ENCODE measurements at regions not wholly inside any gene's neighbourhood (a gene's known extent, or its start where the extent isn't known, plus 50 kb on each side); places are given as distances from the start of the nearest gene placed in this dataset.

DNA sequence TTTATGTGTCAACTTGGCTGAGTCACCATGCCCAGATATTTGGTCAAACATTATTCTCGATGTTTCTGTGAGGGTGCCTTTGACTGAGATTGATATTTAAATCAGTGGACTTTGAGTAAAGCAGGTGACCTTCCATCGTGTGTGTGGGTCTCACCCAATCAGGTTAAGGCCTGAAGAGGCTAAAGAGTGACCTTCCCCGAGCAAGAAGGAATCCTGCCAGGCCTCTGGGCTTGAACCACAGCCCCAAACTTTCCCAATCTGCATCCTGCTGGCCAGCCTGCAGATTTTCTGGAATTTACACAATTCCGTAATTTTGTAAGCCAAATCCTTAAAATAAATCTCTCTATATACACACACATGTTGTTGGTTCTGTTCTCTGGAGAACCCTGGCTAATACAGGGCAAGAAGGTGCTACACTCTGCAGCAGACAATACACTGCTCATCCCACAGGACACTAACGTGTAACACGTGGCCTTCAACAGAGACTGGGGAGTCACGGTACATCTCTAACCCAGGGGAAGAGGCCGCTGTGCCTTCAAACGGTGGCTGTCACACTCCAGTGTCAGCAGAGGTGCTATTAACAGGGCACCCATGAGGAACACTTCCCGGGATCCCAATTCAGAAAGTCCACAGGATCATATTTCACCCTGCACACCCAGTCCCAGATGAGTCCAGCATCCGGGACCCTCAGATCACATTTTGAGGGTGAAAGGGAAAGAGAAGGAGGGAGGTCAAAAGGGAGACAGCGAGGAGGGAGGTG is 113.1 kb upstream of the ID2 start:
- TF ChIP-seq REST (IDR thresholded peaks at IDR 0.05; ENCODE audit: insufficient read depth in 1 of 2, low read depth in 2 of 2, low read length in 2 of 2) (no peak), FOXP2 (optimal IDR thresholded peaks at IDR 0.05; ENCODE audit: borderline replicate concordance, extremely low read depth, extremely low read length, insufficient read depth) (no peak), TAF1 (IDR thresholded peaks at IDR 0.05; ENCODE audit: borderline replicate concordance, insufficient read depth, low read length) (no peak), SIN3A (IDR thresholded peaks at IDR 0.05; ENCODE audit: borderline replicate concordance, insufficient read depth, low read length) (no peak), POLR2AphosphoS5 (IDR thresholded peaks at IDR 0.05; ENCODE audit: low read depth, low read length) (no peak)

DNA sequence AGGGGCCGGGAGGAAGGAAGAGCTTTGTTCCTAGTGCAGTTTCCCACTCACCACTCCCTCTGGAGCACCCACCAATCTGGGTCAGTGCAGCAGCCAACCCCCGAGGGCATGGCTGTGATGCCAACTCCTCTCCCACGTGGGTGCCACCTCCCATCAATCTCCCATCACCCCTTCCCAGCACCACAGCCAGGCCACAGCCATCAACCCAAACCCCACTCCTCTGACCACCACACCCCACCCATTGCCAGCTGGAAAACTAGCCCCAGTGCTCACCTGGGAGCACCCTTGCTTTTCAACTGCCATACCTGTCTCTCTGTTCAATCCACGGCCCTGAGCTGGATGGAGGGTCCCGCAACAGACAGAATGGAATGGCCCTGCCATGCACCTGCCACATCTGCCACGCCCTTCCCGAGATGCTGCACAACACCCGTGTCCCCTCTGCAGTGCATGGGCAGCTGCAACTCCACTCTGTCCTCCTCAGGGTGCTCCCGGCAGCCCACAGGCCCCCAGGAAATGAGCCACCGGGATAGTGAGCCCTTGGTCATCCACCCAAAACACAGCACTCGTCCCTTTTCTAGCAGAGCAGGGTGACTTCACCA is 112.4 kb upstream of the ID2 start:
- TF ChIP-seq POLR2AphosphoS5 (IDR thresholded peaks at IDR 0.05; ENCODE audit: low read depth, low read length), result no peak
- no peak for TF ChIP-seq TAF1 (IDR thresholded peaks at IDR 0.05; ENCODE audit: borderline replicate concordance, insufficient read depth, low read length)
- TF ChIP-seq REST (IDR thresholded peaks at IDR 0.05; ENCODE audit: insufficient read depth in 1 of 2, low read depth in 2 of 2, low read length in 2 of 2), result no peak
- TF ChIP-seq FOXP2 (optimal IDR thresholded peaks at IDR 0.05; ENCODE audit: borderline replicate concordance, extremely low read depth, extremely low read length, insufficient read depth), result no peak
- TF ChIP-seq SIN3A (IDR thresholded peaks at IDR 0.05; ENCODE audit: borderline replicate concordance, insufficient read depth, low read length), result no peak

GRCh38 chr2:8570637-8571036 is 111.2 kb upstream of the ID2 start:
- TF ChIP-seq TAF1 (IDR thresholded peaks at IDR 0.05; ENCODE audit: borderline replicate concordance, insufficient read depth, low read length), result no peak
- TF ChIP-seq FOXP2 (optimal IDR thresholded peaks at IDR 0.05; ENCODE audit: borderline replicate concordance, extremely low read depth, extremely low read length, insufficient read depth), result no peak
- no peak for TF ChIP-seq REST (IDR thresholded peaks at IDR 0.05; ENCODE audit: insufficient read depth in 1 of 2, low read depth in 2 of 2, low read length in 2 of 2)

GRCh38 chr2:8571301-8571791 is 110.5 kb upstream of the ID2 start:
- TF ChIP-seq FOXP2 (optimal IDR thresholded peaks at IDR 0.05; ENCODE audit: borderline replicate concordance, extremely low read depth, extremely low read length, insufficient read depth) (no peak), POLR2AphosphoS5 (IDR thresholded peaks at IDR 0.05; ENCODE audit: low read depth, low read length) (no peak), SIN3A (IDR thresholded peaks at IDR 0.05; ENCODE audit: borderline replicate concordance, insufficient read depth, low read length) (no peak), TAF1 (IDR thresholded peaks at IDR 0.05; ENCODE audit: borderline replicate concordance, insufficient read depth, low read length) (no peak), REST (IDR thresholded peaks at IDR 0.05; ENCODE audit: insufficient read depth in 1 of 2, low read depth in 2 of 2, low read length in 2 of 2) (no peak)
